HepG2 (cell line): ENCODE measurements at regions not wholly inside any gene's neighbourhood (a gene's known extent, or its start where the extent isn't known, plus 50 kb on each side); places are given as distances from the start of the nearest gene placed in this dataset.

Experiments
- ATAC-seq: fragments of 200-7000 bp; cut with Tn5 transposase; 3 replicates; pipeline ENCODE4 v1.9.1; 2020; ENCODE audit warnings: mild to moderate bottlenecking, moderate library complexity
- BruUV-seq: library from RNA; stranded (reverse); fragments of 400-500 nt; replicated peaks from 2 replicates; lab custom pipeline; 2021; lab: Mats Ljungman, UMichigan
- CTCF ChIA-PET: fragments of 300-600 bp; formaldehyde crosslinking; extraction: SDS; loops from one replicate; lab custom pipeline; 2021; ENCODE audit warnings: low total read pairs, inconsistent platforms, low intra/inter-chr PET ratio; lab: Yijun Ruan, JAX
- POLR2A ChIA-PET: fragments of 350-600 bp; sonication (Branson Sonifier 250); formaldehyde crosslinking; loops from one replicate; lab custom pipeline; 2020; ENCODE audit warnings: antibody characterized with exemption, inconsistent platforms; lab: Yijun Ruan, JAX
- DNase-seq: peaks from one replicate; pipeline ENCODE4 v3.0.0-alpha.2; 2015; ENCODE audit warnings: low spot score
- FAIRE-seq: peaks from 3 replicates; lab custom pipeline; 2011; peaks lifted over from hg19 to GRCh38; lab: Jason Lieb, UNC
- H2AFZ ChIP-seq: one replicate; pipeline ENCODE4 v1.6.1; 2011; ENCODE audit warnings: low read length, inconsistent platforms
- H3K27ac ChIP-seq: fragments of 300-600 bp; 3 replicates; pipeline ENCODE4 v1.8.0; 2011; ENCODE audit warnings: mixed run types, mild to moderate bottlenecking, mixed read lengths, low read length, inconsistent platforms; ENCODE audit not compliant: insufficient read depth; ENCODE audit errors: extremely low read length
- H3K27me3 ChIP-seq, 2 experiments: fragments of 200-600 bp in 1 of 2; 2 replicates in 1 of 2; 3 replicates in 1 of 2; pipeline versions ENCODE4 v1.6.0 to v1.8.0; 2011; ENCODE audit warnings: low read length in 2 of 2, mild to moderate bottlenecking in 2 of 2, moderate library complexity in 2 of 2, inconsistent platforms in 1 of 2; ENCODE audit not compliant: insufficient read depth in 2 of 2, control insufficient read depth in 1 of 2
- H3K36me3 ChIP-seq, 2 experiments: fragments of 200-600 bp in 1 of 2; replicated peaks in 1 of 2; 2 replicates in 1 of 2; 3 replicates in 1 of 2; pipeline versions ENCODE4 v1.5.1 to v1.8.0; 2011; ENCODE audit warnings: low read length in 2 of 2, inconsistent platforms in 1 of 2; ENCODE audit not compliant: insufficient read depth in 2 of 2, control insufficient read depth in 1 of 2
- H3K4me1 ChIP-seq: 2 replicates; pipeline ENCODE4 v1.5.1; 2012; ENCODE audit warnings: low read length, inconsistent platforms; ENCODE audit not compliant: insufficient read depth
- H3K4me2 ChIP-seq: 2 replicates; pipeline ENCODE4 v1.6.0; 2011; ENCODE audit warnings: low read depth, low read length, inconsistent platforms
- H3K4me3 ChIP-seq, 3 experiments: fragments of 200-600 bp in 1 of 3; sonication (generic), shearing (Covaris generic) in 1 of 3; replicated peaks in 1 of 3; 2 replicates each; pipeline ENCODE4 v1.5.1; 2011 to 2016; ENCODE audit warnings: low read length in 3 of 3, inconsistent platforms in 2 of 3, low read depth in 2 of 3, mild to moderate bottlenecking in 2 of 3, control low read depth in 1 of 3, mixed read lengths in 1 of 3; ENCODE audit not compliant: insufficient read depth in 1 of 3
- H3K79me2 ChIP-seq: one replicate; pipeline ENCODE4 v1.6.1; 2011; ENCODE audit warnings: low read length, inconsistent platforms; ENCODE audit not compliant: insufficient read depth
- H3K9ac ChIP-seq: 2 replicates; pipeline ENCODE4 v1.6.0; 2011; ENCODE audit warnings: mild to moderate bottlenecking, low read depth, low read length, inconsistent platforms; ENCODE audit not compliant: insufficient read depth
- H3K9me3 ChIP-seq: 2 replicates; pipeline ENCODE4 v1.5.1; 2012; ENCODE audit warnings: mild to moderate bottlenecking, low read length
- H4K20me1 ChIP-seq: 2 replicates; pipeline ENCODE4 v1.6.0; 2011; ENCODE audit warnings: inconsistent platforms, mild to moderate bottlenecking, low read length, moderate library complexity; ENCODE audit not compliant: insufficient read depth
- KLF6 ChIP-seq: IDR thresholded peaks from 2 replicates; pipeline ENCODE4 v1.8.0; 2016; ENCODE audit warnings: missing biosample characterization, missing genetic modification reagents
- PHF21A ChIP-seq: sonication (generic); formaldehyde crosslinking; IDR thresholded peaks from 2 replicates; pipeline ENCODE4 v1.5.0; 2020; ENCODE audit warnings: mild to moderate bottlenecking, missing genetic modification reagents
- POLR2AphosphoS5 ChIP-seq: IDR thresholded peaks from 2 replicates; pipeline ENCODE4 v1.6.1; 2012; ENCODE audit warnings: low read depth, low read length
- SUZ12 ChIP-seq: fragments of 150-350 bp; IDR thresholded peaks from 2 replicates; pipeline ENCODE4 v1.6.1; 2014; ENCODE audit warnings: low read depth, low read length
- ZFX ChIP-seq: sonication (generic); formaldehyde crosslinking; IDR thresholded peaks from 2 replicates; pipeline ENCODE4 v1.4.0; 2020; ENCODE audit warnings: mild to moderate bottlenecking, low read depth, missing genetic modification reagents, moderate library complexity
- ZNF792 ChIP-seq: IDR thresholded peaks from 2 replicates; pipeline ENCODE4 v1.6.1; 2016
- ZNF800 ChIP-seq: sonication (generic); formaldehyde crosslinking; IDR thresholded peaks from 2 replicates; pipeline ENCODE4 v1.4.0; 2020; ENCODE audit warnings: missing genetic modification reagents
- in situ Hi-C: cut with HindIII; loops from 2 replicates; pipeline ENCODE4 v1.10.0; 2017; ENCODE audit warnings: low pct_unique_long_range_greater_than_20kb; ENCODE audit not compliant: extremely low pct_ligation_motif_present
- intact Hi-C: fragments of 100-400 bp; cut with micrococcal nuclease; formaldehyde crosslinking; loops from one replicate; pipeline ENCODE4 v1.10.0; 2022; ENCODE audit not compliant: unreplicated experiment
- TF ChIP-seq, protein P1 (sequence below), 2 experiments: sonication (generic) in 1 of 2; formaldehyde crosslinking in 1 of 2; IDR thresholded peaks; 2 replicates each; pipeline versions ENCODE4 v1.5.1 to v1.6.1; 2011 to 2020; ENCODE audit warnings: borderline replicate concordance in 1 of 2, low read depth in 1 of 2, low read length in 1 of 2, mild to moderate bottlenecking in 1 of 2, missing genetic modification reagents in 1 of 2, moderate library complexity in 1 of 2
- TF ChIP-seq, protein P2 (sequence below): sonication (generic); formaldehyde crosslinking; IDR thresholded peaks from 2 replicates; pipeline ENCODE4 v1.5.0; 2020; ENCODE audit warnings: missing genetic modification reagents, mild to moderate bottlenecking, borderline replicate concordance

DNA sequence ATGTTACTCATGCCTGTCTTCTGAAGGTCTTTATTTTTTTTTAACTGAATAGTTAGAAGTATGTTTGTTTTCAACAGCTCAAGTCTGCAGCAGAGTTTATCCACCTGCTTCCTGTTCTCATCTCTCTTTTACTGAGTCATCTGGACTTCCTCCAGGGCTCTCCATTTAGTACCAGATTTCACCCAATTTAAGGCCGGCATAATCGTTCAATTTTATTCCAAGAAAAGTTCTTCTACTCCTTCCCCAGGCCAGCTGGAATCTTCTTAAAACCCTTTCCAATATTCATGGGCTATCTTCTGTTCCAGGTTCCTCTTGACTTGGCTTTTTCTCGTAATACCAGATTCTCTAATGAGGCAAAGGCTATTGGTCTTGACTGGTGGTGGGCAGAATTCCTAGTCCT, 79.0 kb upstream of the LAMA2 start (continued):
- TF ChIP-seq, protein P1, sequence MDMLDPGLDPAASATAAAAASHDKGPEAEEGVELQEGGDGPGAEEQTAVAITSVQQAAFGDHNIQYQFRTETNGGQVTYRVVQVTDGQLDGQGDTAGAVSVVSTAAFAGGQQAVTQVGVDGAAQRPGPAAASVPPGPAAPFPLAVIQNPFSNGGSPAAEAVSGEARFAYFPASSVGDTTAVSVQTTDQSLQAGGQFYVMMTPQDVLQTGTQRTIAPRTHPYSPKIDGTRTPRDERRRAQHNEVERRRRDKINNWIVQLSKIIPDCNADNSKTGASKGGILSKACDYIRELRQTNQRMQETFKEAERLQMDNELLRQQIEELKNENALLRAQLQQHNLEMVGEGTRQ (IDR thresholded peaks at IDR 0.05; ENCODE audit: low read depth, low read length), result no peak
- TF ChIP-seq, protein P1 (CRISPR knock-in tag; IDR thresholded peaks at IDR 0.05; ENCODE audit: borderline replicate concordance), result no peak
- TF ChIP-seq SUZ12 (no peak), ZNF792 (CRISPR knock-in tag) (no peak)
- TF ChIP-seq, protein P2, sequence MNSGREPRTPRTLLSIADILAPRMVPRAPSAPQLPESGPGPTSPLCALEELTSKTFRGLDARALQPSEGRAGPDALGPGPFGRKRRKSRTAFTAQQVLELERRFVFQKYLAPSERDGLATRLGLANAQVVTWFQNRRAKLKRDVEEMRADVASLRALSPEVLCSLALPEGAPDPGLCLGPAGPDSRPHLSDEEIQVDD, result no peak
- TF ChIP-seq, all 625 proteins: peak for 0

DNA sequence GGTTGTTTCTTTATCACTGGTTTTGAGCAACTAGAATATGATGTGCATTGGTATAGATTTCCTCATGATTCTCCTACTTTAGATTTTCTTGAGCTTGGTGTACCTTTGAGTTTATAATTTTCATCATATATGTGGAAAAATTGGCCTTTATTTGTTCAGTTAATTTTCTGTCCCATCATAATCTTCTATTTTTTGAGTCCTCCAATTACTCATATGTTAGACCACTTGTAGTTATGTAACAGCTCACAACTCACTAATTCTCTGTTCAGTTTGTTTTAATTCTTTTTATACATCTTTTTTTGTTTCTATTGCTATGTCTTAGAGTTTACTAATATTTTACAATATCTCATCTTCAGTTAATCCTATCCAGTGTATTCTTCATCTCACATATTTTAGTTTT, 81.3 kb upstream of the LAMA2 start:
- ATAC-seq (no peak), DNase-seq (no peak), FAIRE-seq (no peak)
- no TSS peak for BruUV-seq
- in situ Hi-C loops (loop anchor here (10.0 kb wide), 1 partner anchor 443 kb away; no protein-coding TSS in a partner anchor), intact Hi-C loops (no loop called here)
- ChIA-PET POLR2A (no interaction called here), CTCF (no interaction called here)
- Histone ChIP-seq H3K9ac (no peak overlapping the region), H3K4me1 (no peaks in the 10 kb centered on the region), H3K27me3 (no peaks in the 10 kb centered on the region), H3K36me3 (no peaks in the 10 kb centered on the region), H2AFZ (no peak overlapping the region), H3K27ac (no peak overlapping the region), H4K20me1 (no peaks in the 10 kb centered on the region), H3K4me3 (no peak overlapping the region), H3K4me2 (no peak overlapping the region), H3K9me3 (0 out of 2 replicates have a peak, but pooled peaks cover 4% of the 10 kb centered on the region), H3K79me2 (no peaks in the 10 kb centered on the region)
- no peak for TF ChIP-seq PHF21A (CRISPR knock-in tag)
- TF ChIP-seq KLF6, result no peak
- TF ChIP-seq ZFX (CRISPR knock-in tag), result no peak
- no peak for TF ChIP-seq ZNF800 (CRISPR knock-in tag)
- no peak for TF ChIP-seq POLR2AphosphoS5
